NCI-H2171 (cell line): ENCODE measurements at regions not wholly inside any gene's neighbourhood (a gene's known extent, or its start where the extent isn't known, plus 50 kb on each side); places are given as distances from the start of the nearest gene placed in this dataset.

Experiments used
- DNase-seq: peaks from one replicate; lab custom pipeline; 2025; lab: John Stamatoyannopoulos, UW

- DNase-seq, result no peak
Measured at GRCh38 chr18:77520767-77521166, 271.1 kb downstream of the GALR1 start.

GRCh38 chr18:77522051-77522675 lies 272.5 kb downstream of the GALR1 start:
- no peak for DNase-seq

DNA sequence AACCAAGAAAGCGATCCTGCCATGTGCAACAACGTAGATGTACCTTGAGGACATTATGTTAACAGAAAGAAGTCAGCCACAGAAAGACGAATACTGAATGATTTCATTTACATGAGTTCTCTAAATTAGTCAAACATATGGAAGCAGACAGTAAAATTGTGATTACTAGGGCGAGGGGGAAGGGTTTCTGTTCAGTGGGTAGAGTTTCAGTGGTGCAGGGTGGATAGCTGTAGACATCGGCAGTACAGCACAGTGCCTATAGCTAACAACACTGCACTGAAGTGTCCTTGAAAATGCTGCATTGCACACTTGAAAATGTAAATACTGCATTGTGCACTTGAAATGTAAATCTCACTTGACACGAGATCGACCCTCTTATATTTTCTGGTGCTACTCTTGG lies 275.3 kb downstream of the GALR1 start:
- DNase-seq, result no peak

GRCh38 chr18:77526962-77527361 lies 277.3 kb downstream of the GALR1 start:
- no peak for DNase-seq

GRCh38 chr18:77528872-77529271 lies 279.2 kb downstream of the GALR1 start:
- DNase-seq, result no peak

GRCh38 chr18:77529492-77530176 lies 280.0 kb downstream of the GALR1 start:
- DNase-seq, result no peak

GRCh38 chr18:77530732-77531131 lies 281.1 kb downstream of the GALR1 start:
- DNase-seq, result no peak

DNA sequence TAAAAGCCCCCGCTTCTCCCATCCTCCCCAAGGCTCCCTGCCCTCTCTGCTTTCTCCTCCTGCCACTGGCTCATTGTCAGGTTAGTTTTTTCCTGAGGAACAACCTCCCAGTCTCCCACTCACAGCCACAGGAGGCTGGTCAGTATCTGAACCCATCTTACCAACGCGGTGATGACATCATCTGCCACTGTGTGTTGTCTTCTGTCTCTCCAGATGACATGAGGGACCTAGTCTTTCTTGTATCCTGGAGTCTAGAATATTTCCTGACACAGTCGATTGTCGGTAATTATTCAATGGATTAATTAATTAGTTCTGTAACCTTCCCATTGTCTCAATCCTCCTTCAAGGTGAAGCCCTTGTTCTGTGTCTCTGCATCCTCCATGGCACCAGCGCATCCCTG lies 290.2 kb downstream of the GALR1 start:
- DNase-seq, result no peak

DNA sequence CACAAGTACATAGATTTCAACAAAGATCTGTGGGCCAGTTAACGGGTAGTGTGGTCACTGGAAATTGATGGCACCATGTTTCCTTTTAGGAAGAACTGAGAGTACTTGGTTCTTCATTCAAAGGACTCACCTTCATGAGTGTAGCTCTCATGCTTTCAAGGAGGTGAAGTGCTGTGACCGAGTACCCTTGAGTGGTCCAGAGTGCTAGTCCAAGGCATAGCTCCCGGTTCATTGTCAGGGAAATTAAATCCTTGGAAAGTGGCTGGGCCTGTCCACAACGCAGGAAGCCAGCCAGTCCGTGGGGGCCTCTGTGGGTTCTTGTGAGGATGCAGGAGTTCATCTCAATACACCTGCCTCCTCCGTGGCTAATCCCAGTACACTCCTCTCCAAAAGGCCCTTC lies 295.1 kb downstream of the GALR1 start:
- no peak for DNase-seq

DNA sequence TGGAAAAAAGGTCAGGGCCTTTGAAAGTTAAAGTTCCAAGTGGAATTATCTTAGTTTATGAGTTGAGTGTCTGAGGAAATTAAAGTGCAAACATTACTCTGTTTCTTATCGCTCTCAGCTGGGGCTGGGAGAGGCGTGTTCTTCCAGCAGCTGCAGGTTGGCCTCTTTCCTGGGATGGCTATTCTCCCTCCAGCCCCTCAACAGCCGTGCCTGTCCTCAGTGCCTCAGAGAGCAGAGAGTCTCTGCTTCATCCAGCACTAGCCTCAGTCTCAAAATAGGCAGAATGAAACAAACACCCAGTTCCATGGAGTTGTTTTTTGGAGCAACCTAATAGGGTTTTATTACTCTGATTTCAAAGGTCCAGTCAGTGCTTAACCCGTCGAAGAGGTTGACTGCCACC lies 298.1 kb downstream of the GALR1 start:
- DNase-seq, result no peak

DNA sequence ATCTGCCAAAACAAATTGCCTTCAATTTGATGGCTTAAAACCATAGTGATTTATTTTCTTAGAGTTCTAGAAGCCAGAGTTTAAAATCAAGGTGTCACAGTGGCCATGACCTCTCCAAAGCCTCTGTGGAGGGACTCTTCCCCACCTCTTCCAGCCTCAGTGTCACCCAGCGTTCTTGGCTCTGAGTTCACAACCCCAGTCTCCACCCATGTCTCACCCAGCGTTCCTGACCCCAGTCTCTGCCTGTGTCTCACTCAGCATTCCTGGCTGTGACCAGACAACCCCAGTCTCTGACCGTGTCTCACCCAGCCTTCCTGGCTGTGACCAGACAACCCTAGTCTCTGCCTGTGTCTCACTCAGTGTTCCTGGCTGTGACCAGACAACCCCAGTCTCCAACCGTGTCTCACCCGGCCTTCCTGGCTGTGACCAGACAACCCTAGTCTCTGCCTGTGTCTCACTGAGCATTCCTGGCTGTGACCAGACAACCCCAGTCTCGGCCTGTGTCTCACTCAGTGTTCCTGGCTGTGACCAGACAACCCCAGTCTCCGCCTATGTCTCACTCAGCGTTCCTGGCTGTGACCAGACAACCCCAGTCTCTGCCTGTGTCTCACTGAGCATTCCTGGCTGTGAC lies 299.3 kb downstream of the GALR1 start:
- DNase-seq, result no peak

DNA sequence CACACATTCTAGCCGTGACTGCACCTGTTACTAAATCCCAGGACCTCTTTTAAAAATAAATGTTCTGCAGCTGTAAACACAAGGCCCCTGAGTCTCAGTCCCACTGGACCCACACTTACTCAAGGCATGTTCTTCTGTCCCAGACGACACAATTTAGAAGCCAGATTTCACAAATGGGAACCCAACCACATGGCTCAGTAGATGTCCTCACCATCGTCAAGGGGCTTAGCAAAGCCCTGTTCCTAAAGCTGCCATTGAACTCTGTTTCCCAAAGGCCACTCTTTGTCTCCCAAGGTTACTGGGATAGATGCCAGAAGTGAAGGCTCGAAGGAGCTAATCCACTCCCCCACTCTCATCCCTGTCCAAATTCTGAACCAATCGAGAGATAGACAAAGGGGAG lies 301.0 kb downstream of the GALR1 start:
- no peak for DNase-seq

DNA sequence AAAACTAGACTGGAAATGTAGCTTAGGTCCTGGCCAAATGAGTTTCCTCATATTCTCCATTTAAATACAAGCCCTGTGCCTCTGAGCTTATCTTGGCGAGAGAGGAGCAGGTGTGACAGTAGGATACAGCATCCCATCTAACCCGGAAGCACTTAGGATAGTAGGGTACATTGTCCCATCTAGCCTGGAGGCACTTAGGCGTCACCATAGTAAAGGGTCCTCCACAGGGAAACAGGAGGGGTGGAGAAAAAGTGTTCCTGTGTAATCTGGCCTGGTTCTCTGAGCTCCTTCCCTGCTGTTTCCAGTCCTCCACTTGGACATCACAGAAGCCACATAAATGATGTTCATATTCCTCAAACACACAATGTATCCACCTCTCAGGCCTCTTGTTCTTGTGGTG lies 301.4 kb downstream of the GALR1 start:
- DNase-seq, result no peak

- DNase-seq, result no peak
Measured at GRCh38 chr18:77552945-77553344, 303.3 kb downstream of the GALR1 start.

DNA sequence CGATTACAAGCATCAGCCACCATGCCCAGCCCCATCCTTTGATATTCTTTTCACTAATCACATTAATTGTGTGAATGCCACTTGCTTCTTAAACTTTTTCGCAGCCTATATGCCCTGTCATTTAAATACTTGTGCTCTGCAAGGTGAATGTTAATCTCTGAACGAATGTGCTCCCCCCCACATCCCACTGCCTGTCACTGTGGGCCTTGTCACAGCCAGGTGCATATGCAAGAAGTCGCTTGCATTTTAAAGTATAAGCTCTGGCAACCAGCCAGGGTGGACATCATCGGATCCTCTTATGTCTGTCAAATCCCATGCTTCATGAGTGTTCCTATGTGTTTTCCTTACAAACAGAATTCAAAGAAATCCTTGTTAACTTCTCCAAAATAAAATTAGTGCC lies 304.4 kb downstream of the GALR1 start:
- no peak for DNase-seq

GRCh38 chr18:77557046-77557587 lies 307.5 kb downstream of the GALR1 start:
- DNase-seq, result no peak

DNA sequence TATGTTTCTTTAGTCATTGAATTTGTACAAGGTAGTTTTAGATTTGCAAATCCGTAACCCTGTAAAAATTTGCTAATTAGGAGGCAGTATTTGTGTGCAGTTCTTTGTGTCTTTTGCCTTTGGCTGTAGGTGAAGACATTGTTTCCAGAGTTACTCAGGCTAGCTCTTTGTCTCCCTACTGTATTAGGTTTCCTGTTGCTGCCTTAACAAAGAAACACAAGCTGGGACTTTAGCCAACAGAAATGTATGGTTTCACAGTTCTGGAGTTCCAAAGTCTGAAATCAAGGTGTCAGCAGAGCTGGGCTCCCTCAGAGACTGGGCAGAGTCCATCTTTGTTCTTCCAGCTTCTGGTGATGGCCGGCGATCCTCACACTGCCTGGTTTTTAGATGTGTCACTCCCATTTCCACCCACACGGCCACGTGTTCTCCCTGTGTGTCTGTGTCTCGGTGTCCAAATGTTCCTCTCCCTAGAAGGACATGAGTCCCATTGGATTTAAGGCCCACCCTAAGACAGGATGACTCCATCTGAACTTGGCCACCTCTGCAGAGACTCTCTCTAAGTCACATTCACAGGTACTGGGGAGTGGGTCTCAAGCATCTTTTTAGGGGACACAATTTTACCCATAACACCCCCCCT lies 309.7 kb downstream of the GALR1 start:
- DNase-seq, result no peak

- no peak for DNase-seq
Measured at GRCh38 chr18:77560341-77560992, 310.8 kb downstream of the GALR1 start.

- no peak for DNase-seq
Measured at GRCh38 chr18:77566604-77567003, 317.0 kb downstream of the GALR1 start.

DNA sequence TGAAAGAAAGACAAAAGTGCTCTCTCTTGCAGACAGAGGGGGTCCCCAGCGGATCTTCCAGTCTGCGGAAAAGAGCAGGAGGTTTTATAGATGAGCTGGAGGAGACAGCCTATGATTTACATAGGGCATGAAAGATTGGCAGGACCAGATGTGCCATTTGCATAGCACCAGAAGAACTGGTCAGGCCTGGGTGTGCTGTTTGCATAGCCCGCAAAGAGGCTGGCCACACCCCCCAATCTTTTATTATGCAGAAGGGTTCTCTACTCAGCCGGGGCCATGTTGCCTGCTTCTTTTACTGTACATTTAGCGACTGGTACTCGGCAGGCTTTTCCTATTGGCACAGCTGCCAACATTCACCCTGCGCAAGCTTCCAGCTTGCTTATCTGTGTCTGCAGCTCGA lies 317.6 kb downstream of the GALR1 start:
- DNase-seq, result no peak

DNA sequence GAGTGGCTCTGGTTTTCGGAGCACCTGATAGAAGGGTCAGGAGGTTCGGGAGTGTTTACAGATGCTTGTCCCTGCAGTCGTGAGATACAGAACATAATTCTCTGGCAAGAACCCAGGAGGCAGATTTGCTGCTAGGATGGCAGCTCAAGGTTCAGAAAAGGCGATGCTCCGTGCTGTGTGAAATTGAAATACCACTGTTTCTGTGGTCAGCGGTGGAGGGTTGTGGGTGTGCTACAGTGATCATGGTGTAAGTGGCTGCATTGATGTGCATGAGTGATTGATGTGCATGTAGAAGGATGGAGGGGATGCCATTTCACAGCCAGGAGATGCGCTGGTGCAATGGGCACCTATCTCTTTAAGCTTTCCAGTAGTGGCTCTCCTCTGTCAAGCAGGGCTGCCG lies 322.1 kb downstream of the GALR1 start:
- DNase-seq, result no peak

DNA sequence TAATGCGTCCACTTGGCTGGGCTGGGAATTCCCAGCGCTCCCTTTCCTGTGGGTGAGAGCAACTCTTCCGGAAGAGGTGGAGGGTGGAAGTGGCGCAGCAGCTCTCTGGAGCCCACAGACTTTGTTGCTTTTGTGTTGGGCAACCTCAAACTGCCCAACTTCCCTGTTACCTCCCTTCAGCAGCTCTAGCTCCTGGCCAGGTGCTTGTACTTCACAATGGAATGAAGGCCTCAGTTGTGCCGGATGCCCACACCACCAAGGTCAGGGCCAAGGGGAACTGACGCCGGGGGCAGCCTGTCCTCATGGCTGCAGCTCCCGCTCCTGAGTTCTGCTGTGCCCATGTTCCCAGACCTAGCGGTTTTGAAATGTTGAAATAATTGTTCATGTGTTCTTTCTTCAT lies 322.9 kb downstream of the GALR1 start:
- DNase-seq, result no peak
